Activated CD8-positive, alpha-beta memory T cell treated with anti-CD3 and anti-CD28 coated beads for 36 hours (primary cell): ENCODE measurements at regions not wholly inside any gene's neighbourhood (a gene's known extent, or its start where the extent isn't known, plus 50 kb on each side); places are given as distances from the start of the nearest gene placed in this dataset.

Experiments
- CTCF ChIA-PET: fragments of 350-600 bp; sonication (Branson Sonifier 250); formaldehyde crosslinking; loops from one replicate; lab custom pipeline; 2021; ENCODE audit warnings: antibody characterized with exemption; lab: Charles Lee
- POLR2A ChIA-PET: fragments of 350-600 bp; sonication (Branson Sonifier 250); formaldehyde crosslinking; loops from one replicate; lab custom pipeline; 2021; ENCODE audit warnings: antibody characterized with exemption; lab: Charles Lee

DNA sequence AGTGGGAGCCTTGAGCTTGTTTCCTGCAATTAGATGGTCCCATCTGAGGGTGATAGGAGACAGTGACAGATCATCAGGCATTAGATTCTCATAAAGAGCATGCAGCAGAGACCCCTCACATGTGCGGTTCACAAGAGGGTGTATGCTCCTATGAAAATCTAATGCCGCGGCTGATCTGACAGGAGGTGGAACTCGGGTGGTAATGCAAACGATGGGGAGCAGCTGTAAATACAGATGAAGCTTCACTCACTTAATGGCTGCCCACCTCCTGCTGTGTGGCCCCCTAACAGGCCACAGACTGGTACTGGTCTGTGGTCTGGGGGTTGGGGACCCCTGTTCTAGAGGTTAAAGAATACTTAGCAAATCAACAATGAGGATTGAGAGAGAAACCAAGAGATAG lies 201.5 kb upstream of the PITX2 start:
- CTCF ChIA-PET = no interaction called here
- POLR2A ChIA-PET = no interaction called here

DNA sequence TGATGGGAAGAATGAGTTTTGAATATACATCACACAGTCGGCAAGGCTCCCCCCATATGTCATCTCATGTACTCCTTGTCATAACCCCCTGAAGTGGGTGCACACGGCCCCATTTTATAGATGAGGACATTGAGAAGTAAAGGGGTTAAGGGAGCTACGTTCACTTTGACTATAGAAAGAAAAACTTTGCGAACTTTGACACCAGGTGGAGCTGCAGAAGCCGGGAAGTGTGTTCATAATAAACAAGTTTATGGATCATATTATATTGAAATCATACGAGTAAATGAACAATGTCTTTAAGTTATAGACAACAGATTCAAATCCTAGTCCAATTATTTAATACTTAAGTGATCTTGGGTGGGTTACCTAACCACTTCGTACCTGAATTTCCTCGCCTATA lies 203.8 kb upstream of the PITX2 start:
- CTCF ChIA-PET = no interaction called here
- POLR2A ChIA-PET = no interaction called here

DNA sequence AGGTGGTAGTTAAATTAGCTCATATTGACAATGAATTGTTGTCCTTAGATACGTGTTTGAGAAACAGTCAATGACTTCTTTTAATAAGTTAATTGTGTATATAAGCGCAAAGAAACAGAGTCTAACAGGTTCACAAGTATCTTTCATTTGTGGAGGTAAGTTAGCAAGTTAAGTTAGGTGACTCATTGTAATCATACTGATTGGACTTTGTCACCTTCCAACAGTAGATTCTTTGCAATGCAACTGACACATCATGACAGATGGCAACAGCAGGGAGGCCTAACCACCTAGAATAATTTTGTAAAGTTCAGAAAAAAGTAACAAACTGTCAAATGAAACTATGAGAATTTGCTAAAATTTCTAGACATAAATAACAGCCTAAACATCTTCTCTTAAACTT lies 207.6 kb upstream of the PITX2 start:
- ChIA-PET CTCF (no interaction called here), POLR2A (no interaction called here)

DNA sequence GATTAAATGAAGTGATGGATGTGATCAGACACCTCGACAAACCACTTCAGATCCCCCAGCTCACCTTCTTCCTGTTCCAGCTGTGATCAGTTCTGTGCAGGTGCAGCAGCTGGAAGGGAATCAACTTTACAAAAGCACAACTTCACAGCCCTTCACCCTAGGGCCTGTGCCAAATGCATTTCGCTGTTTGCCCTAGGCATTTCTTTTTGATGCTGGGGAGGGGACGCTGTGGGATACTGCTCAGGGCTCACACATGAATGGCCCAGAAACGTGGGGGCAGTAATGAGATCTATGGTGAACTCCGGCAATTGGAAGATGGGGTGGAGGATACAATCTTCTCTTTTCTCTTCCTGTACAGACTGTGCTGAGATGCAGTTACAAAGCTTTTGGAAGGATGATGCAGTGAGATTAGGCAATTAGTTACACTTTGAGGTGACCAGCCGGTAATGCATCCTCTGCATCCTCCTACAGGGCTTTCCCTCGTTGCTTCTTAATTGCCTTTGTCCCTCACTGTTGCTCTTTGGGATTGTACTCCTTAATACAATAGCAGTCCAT lies 215.1 kb upstream of the PITX2 start:
- ChIA-PET POLR2A (no interaction called here), CTCF (no interaction called here)

DNA sequence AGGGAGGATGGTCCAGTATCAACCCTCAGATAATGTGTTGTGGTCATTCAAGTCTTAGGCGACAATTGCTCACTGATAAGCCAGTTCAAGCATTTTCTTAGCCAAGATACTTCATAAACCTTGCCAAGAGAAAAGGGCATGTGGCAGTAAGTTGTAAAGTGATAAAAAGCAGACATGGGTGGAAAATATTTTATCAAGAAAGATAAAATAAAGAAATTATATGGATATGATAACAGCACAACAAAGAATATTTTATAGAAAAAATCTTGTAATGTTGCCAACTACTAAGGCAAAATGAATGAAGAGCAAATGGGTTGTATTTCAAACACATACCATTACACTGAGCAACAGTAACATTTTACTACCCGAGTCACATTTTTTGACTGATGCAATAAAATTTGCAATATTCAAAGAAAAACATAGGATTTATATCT lies 217.4 kb upstream of the PITX2 start:
- POLR2A ChIA-PET = no interaction called here
- CTCF ChIA-PET = no interaction called here

DNA sequence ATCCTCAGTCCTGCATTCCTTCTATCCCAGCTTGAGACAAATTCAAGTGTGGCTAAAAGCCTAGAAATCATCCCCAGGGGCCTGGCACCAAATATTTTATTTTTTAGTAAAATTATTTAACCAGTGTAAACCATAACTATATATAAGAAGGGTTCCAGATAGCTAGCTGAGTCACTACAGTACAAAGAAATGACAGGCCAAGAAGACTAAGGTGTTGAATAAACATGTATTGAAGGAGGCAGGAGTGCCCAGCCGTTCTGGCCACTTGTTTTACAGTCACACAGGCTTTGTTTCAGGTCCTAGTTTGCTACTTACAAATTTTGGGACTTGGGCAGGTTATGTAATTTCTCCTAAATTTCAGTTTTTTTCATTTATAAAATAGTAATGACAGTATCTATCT lies 225.9 kb upstream of the PITX2 start:
- ChIA-PET CTCF (no interaction called here), POLR2A (interaction anchor here (0.6 kb wide), 1 partner anchor 31 kb away, joined by 4 read pairs; no protein-coding TSS in a partner anchor)

DNA sequence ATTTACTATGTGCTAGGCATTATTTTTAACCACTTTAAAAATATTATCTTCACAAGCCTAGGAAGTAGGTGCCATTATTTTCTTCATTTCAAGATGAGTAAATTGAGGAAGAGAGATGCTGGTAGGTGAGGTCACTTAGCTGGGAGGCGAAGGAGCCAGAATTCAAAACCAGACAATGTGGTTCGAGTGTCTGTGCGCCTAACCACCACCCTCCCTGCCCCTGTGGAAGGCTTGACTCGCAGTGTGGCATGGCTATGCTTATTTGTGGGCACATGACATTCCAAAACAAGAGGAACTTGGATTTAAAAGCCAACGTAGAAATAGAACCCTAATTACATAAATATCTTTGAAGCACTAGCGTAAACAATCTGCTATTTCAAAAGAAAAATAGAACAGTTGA lies 226.6 kb upstream of the PITX2 start:
- ChIA-PET POLR2A (no interaction called here), CTCF (no interaction called here)

DNA sequence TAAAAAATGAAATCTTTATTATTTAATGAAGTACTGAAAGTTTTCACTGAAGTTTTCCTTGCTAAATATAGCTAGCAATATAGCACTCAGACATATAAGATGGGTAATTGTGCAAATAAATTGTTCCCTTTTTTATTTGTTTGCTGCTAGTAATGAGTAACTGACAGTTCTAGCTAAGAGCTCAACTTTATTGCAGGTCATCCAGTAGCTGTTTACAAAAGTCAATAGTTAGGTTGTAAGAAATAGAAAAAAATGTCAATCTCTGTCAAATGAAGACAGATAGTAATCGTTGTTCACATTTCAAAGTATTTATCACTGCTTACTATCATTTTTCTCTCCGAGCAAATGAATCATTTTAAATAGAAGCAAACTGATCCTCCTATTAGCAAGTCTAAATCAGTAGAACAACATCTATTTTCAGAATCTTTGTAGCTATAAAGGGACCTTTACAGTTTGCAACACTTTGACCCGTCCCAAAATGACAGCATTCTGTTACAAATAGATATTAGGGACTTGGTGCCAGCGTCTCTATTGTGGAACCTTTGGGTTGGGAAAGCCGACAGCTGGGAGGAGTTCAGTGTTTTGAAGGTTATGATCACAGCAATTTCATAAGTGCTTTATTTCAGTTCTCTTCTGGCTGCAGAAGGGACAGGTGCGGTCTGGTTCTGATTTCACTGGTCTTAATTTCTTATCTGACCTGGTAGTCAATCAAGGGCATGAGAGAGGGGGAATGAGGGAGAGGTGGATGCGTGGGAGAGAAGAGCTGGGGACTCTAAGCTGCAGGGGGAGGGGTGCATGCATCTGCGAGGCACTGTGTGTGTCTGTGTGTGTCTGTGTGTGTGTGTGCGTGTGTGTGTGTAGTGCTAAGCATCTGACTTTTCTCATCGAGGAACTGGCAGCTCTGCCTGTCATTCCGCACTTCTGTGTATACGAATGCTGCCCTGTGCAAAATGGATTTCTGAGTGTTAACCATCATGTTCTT lies 227.9 kb upstream of the PITX2 start:
- ChIA-PET POLR2A (no interaction called here), CTCF (no interaction called here)

DNA sequence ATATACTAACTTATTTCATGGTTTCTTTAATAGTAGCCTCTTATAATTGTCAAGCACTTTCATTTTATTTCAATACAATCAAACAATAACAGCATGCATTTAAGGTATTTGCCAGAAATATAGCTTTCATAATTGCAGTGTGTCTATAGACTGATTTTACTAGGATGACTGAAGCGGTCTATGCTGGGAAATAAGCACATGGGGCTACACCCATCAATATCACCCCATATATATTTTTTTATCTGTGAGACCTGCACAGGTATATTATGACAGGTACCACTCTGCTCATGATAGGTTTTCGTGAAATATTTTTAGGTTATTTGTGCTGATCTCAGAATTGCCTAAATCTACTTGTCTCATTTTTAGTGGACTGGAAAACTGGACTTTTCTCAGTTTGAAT lies 229.1 kb upstream of the PITX2 start:
- POLR2A ChIA-PET = no interaction called here
- CTCF ChIA-PET = no interaction called here

DNA sequence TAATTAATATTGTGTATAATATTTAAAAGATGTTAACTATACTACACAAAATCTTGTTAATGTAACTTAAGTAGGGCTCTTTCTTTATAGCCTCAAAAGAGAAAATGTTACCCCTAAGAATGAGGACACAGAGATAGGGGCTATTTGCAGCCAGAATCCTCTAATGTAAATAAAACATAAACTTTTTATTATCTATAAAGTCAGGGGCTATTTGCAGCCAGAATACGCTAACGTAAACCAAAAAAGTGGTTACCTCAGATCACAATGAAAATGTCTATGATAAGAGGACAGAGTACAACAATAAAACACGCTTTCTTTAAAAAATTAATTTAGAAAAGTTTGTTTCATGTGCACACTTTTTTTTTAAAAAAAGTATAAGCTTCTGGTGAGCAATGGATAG lies 229.9 kb upstream of the PITX2 start:
- CTCF ChIA-PET = no interaction called here
- POLR2A ChIA-PET = no interaction called here

DNA sequence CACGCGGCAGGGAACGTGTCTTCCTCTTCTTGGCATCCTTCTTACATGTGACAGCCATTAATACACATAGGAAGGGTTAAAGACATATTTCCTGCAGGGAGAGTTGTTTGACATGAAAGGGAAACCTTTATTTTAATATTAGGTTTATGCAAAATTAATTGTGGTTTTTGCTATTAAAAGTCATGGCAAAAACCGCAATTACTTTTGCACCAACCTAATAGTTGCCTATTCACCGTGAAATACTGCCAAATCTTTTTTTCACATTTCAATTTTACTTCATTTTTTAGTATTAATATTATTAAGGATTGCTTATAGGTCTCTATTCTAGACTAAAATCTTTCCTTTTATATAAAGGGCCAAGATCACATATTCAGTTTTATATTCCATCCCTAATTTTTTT lies 230.4 kb upstream of the PITX2 start:
- CTCF ChIA-PET = no interaction called here

DNA sequence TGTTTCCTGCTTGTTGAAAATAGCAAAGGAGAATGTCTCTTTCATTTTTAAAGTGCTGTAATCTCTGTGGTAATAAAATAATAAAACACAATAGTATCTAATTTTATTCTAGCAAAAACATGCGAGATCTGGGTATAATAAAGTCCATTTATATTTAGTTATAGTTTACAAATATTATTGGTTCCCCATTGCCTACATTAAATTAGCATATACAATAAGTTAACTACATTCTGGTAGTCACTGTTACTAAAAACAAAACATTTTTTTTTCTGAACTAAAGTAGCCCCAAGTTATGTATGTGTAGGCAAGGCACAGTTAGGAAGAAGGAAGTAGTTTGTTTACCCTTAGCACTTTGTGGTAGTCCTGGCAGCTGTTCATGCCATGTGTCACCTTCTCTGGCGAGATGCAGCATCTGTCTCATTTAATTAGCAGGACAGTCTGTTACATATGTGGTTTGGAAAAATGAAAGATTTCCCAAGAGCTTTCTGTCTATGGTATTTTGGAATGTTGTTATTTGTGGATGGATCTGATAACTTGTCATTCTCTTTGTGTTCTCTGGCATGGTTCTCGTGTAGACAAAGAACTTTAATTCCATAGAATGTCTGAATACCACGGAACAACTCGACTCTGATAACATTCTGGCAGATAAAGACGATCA lies 231.3 kb upstream of the PITX2 start:
- CTCF ChIA-PET = no interaction called here
- POLR2A ChIA-PET = no interaction called here

More for the DNA sequence above, 230.4 kb upstream of the PITX2 start:
- POLR2A ChIA-PET = no interaction called here

DNA sequence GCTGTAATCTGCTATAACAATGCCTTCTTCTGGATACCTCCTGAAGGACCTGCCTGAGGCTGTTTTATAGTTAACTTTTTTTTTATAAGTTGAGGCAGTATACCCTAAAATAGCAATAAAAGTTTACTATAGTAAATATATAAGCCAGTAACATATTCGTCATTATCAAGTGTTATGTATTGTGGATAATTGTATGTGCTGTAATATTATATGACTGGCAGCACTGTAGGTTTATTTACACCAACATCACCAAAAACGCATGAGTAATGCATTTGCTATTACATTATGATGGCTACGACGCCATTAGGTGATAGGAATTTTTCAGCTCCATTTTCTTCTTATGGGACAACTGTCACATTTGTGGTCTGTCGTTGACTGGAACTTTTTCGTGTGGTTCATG lies 237.2 kb upstream of the PITX2 start:
- ChIA-PET POLR2A (no interaction called here), CTCF (no interaction called here)

DNA sequence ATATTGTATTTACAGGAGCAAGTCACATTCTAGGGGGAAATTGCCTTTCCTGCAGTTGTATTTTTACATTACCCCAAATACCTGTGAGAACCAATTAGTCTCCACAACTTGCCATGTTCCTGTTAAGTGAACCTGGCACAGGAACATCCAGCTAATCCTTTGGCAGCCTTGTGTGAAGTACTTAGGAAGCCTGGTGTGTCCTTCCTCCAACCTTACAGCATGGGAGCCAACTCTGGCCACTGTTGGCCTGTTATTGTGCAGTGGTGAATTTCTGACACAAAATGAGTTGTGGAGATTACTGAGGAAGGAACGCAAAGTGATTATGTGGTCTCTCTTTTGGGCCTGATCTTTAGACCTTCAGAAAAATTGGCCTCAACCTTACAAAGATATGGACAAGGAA lies 238.0 kb upstream of the PITX2 start:
- ChIA-PET CTCF (no interaction called here), POLR2A (no interaction called here)

DNA sequence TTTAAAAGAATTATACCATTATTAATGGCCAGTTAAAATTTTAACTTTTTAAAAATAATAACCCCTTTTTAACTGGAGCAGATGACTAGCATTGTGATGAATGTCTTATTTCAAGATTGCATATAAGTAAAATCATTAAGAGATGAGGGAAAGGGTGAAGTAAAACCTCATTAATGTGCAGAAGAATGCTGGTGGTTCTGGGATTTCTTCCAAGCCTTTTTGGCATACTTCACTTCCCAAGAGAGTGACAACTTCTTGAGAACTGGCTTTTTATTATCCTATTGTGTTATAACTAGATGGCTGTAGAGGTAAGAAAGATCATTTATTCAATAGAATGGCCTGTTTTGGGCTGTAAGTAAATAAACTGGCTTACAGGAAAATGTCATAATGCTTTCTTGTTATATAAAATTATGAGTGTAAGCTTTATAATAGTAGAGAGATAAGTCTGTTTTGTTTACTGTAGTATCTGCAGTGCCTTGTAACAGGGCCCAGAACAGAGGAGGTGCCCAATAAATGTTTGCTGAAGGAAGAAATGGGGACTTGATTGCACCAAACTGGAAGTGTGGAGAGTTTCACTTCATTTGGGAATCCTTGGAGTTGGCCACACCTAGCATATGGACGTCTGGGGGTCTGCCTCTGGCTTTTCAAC lies 242.9 kb upstream of the PITX2 start:
- CTCF ChIA-PET = no interaction called here

DNA sequence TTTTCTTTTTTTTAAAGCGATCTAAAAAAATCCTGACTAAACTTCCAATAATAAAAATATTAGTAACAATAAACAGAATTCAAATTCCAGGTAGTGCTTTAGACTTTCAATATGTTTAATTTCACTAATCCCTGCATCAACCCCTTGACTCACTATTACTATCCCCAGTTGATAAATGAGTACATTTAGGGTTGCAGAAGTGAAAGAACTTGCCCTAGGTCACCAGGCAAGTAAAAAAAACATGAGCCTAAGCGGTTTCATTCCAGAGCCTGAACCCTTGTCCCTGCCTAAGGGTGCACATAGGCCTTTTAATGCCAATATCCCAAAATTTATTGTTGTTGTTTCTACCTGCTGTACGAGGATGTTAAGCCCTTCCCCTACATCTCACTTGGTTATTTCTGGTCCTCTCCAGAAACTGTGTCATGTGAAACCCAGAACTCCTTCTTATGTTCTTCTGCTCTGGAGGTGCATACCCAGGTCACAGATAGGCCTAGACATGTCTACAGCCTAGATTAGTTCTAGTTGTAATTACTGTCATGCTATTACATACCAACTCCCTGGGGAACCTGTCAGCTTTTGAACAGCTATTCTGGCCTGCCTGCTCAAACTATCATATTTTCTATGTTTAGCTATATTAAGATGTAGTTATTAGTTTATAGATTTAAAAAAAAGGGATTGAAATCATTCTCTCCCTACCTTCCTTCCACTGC lies 244.5 kb upstream of the PITX2 start:
- ChIA-PET POLR2A (no interaction called here), CTCF (no interaction called here)

More for the DNA sequence above, 242.9 kb upstream of the PITX2 start:
- POLR2A ChIA-PET = no interaction called here

DNA sequence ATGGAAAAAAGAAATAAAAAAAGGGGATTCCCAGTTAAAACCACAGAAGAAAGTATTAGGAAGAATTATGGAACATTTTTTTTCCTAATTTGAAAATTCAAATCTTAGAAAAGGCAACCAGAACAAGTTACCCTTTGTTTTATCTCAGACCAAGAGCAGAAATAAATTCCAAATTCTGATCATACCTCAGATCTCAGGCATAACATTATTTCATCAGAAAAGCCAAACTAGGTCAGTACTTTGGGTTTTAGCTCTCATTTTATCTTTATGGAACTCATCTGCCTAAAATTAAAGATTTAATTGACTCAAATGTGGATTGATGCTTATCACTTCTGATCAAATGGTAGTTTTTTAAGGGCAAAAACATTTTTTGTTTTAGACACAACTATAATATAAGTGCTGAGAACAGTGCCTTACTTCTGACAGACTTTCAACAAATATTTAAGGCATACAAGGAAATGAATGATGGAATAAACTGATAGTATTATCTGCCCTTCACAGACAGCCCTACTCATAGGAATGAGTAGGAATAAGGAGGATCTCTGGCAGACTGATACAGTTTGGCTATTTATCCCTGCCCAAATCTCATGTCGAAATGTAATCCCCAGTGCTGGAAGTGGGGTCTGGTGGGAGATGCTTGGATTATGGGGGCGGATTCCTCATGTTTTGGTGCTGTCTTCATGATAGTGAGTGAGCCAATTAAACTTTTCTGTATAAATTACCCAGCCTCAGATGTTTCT lies 245.3 kb upstream of the PITX2 start:
- CTCF ChIA-PET = no interaction called here
- POLR2A ChIA-PET = no interaction called here

DNA sequence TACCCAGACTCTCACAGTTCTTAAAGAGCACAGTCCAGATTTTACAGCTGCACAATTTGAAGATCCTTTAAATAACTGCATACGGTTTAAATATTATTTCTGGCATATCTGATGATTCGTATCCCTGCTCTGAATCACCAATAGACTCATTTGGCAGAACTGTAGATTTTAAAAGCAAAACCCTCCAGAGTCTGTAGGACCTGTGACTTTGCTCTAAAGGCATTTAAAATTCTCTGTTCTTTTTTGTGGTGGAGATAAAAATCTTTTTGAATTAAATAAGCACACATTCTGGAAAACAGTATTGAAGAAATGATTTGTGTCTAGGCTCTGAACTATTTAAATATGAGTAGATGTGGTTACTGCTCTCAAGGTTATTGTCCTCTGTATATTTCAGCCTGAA lies 246.2 kb upstream of the PITX2 start:
- CTCF ChIA-PET = no interaction called here
- POLR2A ChIA-PET = no interaction called here
